Esophagus squamous epithelium (tissue), 5 donors: ENCODE measurements at regions not wholly inside any gene's neighbourhood (a gene's known extent, or its start where the extent isn't known, plus 50 kb on each side); places are given as distances from the start of the nearest gene placed in this dataset.

Source experiments
- DNase-seq: peaks from one replicate; lab custom pipeline; 2025; lab: John Stamatoyannopoulos, UW
- H3K27ac ChIP-seq, 4 donors: fragments of 200-600 bp; sonication (generic); one replicate each; pipeline ENCODE4 v1.5.1; 2016 to 2019; ENCODE audit warnings: mild to moderate bottlenecking in 1 of 4
- H3K27me3 ChIP-seq, 4 donors: fragments of 200-600 bp; sonication (generic); 1 replicate in 3 of 4; 2 replicates in 1 of 4; pipeline versions ENCODE4 v1.5.1 to v1.6.0; 2017 to 2021; ENCODE audit warnings: antibody characterized with exemption in 1 of 4
- H3K36me3 ChIP-seq, 3 donors: fragments of 200-600 bp; sonication (generic); one replicate each; pipeline ENCODE4 v1.5.1; 2016 to 2019
- H3K4me1 ChIP-seq, 3 donors: fragments of 200-600 bp; sonication (generic); one replicate each; pipeline ENCODE4 v1.5.1; 2017 to 2019
- H3K4me3 ChIP-seq, 4 donors: fragments of 200-600 bp; sonication (generic); 1 replicate in 3 of 4; 2 replicates in 1 of 4; pipeline ENCODE4 v1.5.1; 2016 to 2019; ENCODE audit warnings: mild to moderate bottlenecking in 2 of 4, moderate library complexity in 1 of 4
- H3K9me3 ChIP-seq, 3 donors: fragments of 200-600 bp; sonication (generic); one replicate each; pipeline ENCODE4 v1.5.1; 2016 to 2019
- CTCF ChIP-seq, 6 experiments: fragments of 450-650 bp in 4 of 6; fragments of 200-600 bp in 2 of 6; sonication (generic) in 2 of 6; IDR thresholded peaks; one replicate each; pipeline ENCODE4 v1.5.1; 2016 to 2019; ENCODE audit warnings: antibody characterized with exemption in 6 of 6, mild to moderate bottlenecking in 4 of 6, moderate library complexity in 4 of 6
- POLR2A ChIP-seq, 4 donors: fragments of 450-650 bp; IDR thresholded peaks; one replicate each; pipeline ENCODE4 v1.6.1; 2017; ENCODE audit warnings: antibody characterized with exemption in 4 of 4, mild to moderate bottlenecking in 4 of 4, moderate library complexity in 3 of 4
- WGBS, 2 donors: methylation state at CpG; one replicate each; pipeline ENCODE4 v1.1.5; 2018; 5-methylcytosine and 5-hydroxymethylcytosine counted together
- intact Hi-C: fragments of 100-400 bp; cut with DNase I; formaldehyde crosslinking; loops from one replicate; pipeline ENCODE4 v1.15.0; 2022
- donor health status: DM: yes; HTN: yes; CAD: no.

- Histone ChIP-seq H3K9me3 (no peaks in the 10 kb centered on the region), H3K4me1 (no peaks in the 10 kb centered on the region), H3K4me3 (no peak overlapping the region), H3K36me3 (no peaks in the 10 kb centered on the region), H3K27ac (no peak overlapping the region), H3K27me3 (no peaks in the 10 kb centered on the region)
- DNase-seq = no peak
- WGBS, 2 donors = 36 to 60% methylated on average over 3 of the region's 3 CpGs
- no peak for TF ChIP-seq POLR2A (IDR thresholded peaks at IDR 0.05)
- no peak for TF ChIP-seq CTCF (IDR thresholded peaks at IDR 0.05)
- intact Hi-C loops = no loop called here
Observed at GRCh38 chr3:107045791-107046190, 331.4 kb upstream of the CCDC54 start.

GRCh38 chr3:107055181-107055942 is 321.9 kb upstream of the CCDC54 start:
- no peak overlapping the region for H3K27ac ChIP-seq
- no peaks in the 10 kb centered on the region for H3K36me3 ChIP-seq
- H3K4me1 ChIP-seq = no peaks in the 10 kb centered on the region
- no peak overlapping the region for H3K4me3 ChIP-seq
- no peak for DNase-seq
- 69 to 81% methylated on average over 4 of the region's 4 CpGs for WGBS, 2 donors
- no peaks in the 10 kb centered on the region for H3K9me3 ChIP-seq
- H3K27me3 ChIP-seq = no peaks in the 10 kb centered on the region
- intact Hi-C loops = no loop called here
- TF ChIP-seq POLR2A (IDR thresholded peaks at IDR 0.05) = no peak
- TF ChIP-seq CTCF (IDR thresholded peaks at IDR 0.05) = no peak

GRCh38 chr3:107061466-107061865 is 315.8 kb upstream of the CCDC54 start:
- Histone ChIP-seq H3K4me3 (no peak overlapping the region), H3K9me3 (no peaks in the 10 kb centered on the region)
- TF ChIP-seq POLR2A (IDR thresholded peaks at IDR 0.05) (no peak), CTCF (IDR thresholded peaks at IDR 0.05) (no peak)

GRCh38 chr3:107062310-107062709 is 314.9 kb upstream of the CCDC54 start:
- Histone ChIP-seq H3K36me3 (no peaks in the 10 kb centered on the region), H3K9me3 (no peaks in the 10 kb centered on the region), H3K4me1 (peaks cover 0 to 9% (median 0%) of the 10 kb centered on the region in 3 donors), H3K4me3 (no peak overlapping the region), H3K27ac (no peak overlapping the region), H3K27me3 (no peaks in the 10 kb centered on the region)
- intact Hi-C loops = no loop called here
- DNase-seq = no peak
- no peak for TF ChIP-seq POLR2A (IDR thresholded peaks at IDR 0.05)
- no peak for TF ChIP-seq CTCF (IDR thresholded peaks at IDR 0.05)
- 69 to 71% methylated on average over 1 of the region's 1 CpG for WGBS, 2 donors

More at GRCh38 chr3:107061466-107061865, 315.8 kb upstream of the CCDC54 start:
- Histone ChIP-seq H3K27ac (no peak overlapping the region), H3K27me3 (no peaks in the 10 kb centered on the region), H3K36me3 (no peaks in the 10 kb centered on the region), H3K4me1 (peaks cover 0 to 9% (median 0%) of the 10 kb centered on the region in 3 donors)
- no peak for DNase-seq
- intact Hi-C loops = no loop called here
- 93 to 100% methylated on average over 1 of the region's 1 CpG for WGBS, 2 donors

GRCh38 chr3:107062787-107063186 is 314.5 kb upstream of the CCDC54 start:
- Histone ChIP-seq H3K9me3 (no peaks in the 10 kb centered on the region), H3K4me1 (peaks cover 0 to 9% (median 0%) of the 10 kb centered on the region in 3 donors), H3K4me3 (no peak overlapping the region), H3K27ac (no peak overlapping the region), H3K36me3 (no peaks in the 10 kb centered on the region), H3K27me3 (no peaks in the 10 kb centered on the region)
- TF ChIP-seq POLR2A (IDR thresholded peaks at IDR 0.05) = no peak
- TF ChIP-seq CTCF (IDR thresholded peaks at IDR 0.05) = no peak
- intact Hi-C loops = no loop called here
- no peak for DNase-seq
- WGBS, 2 donors = 65 to 73% methylated on average over 2 of the region's 2 CpGs
